GM18907 (cell line): ENCODE measurements at regions not wholly inside any gene's neighbourhood (a gene's known extent, or its start where the extent isn't known, plus 50 kb on each side); places are given as distances from the start of the nearest gene placed in this dataset.

ENCODE experiments used
- ATAC-seq: cut with Tn5 transposase; IDR thresholded peaks from one replicate; pipeline ENCODE4 v1.9.1; 2021; ENCODE audit warnings: mild to moderate bottlenecking, moderate library complexity; ENCODE audit not compliant: unreplicated experiment

DNA sequence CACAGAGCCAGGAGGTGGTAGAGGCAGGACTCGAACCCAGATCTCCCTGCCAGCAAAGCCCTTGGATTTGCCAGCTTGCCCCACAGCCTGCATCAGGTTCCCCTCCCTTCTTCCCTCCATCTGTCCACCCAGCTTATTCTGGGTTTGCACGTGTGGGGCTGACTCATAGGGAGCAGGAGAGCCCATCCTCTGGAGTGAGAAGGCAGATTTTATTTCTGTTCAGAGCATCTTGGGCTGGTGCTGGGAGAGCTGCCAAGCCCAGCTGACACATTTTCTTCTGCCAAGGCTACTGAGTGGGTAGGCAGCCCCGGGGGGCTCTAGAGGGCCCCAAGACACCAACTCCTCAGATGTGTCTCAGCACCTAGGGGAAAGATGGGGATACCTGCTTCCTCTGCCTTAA lies 106.3 kb upstream of the CRHR1 start:
- ATAC-seq = no peak

DNA sequence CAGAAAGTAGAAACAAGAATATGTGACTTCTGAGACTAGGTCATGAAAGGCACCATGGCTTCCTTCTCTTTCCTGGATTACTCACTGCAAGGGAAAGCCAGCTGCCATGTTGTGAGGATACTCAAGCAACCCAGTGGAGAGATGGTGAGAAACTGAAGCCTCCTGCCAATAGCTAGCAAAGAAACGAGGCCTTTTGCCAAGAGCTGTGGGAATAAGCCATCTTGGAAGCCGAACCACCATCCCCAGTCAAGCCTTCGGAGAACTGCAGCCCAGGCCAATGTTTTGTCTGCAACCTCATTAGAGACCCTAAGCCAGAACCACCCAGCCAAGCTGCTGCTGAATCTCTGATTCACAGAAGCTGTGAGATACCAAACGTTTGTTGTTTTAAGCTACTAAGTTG lies 104.7 kb upstream of the CRHR1 start:
- no peak for ATAC-seq

DNA sequence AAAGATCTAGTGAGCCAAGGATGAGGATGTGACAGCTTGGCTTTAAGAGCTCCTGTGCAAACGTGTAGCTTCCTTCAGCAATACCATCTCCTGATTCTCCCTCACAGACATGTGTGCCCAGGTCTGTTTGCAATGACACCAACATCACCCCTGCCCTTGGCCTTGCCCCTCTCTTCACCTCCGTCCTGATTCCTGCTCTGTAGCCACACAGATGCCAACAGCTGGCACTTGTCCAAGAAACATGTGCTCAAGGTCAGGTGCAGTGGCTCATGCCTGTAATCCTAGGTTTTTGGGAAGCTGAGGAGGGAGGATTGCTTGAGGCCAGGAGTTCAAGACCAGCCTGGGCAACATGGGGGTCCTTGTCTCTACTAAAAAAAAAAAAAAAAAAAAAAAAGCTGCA lies 103.8 kb upstream of the CRHR1 start:
- ATAC-seq = no peak

DNA sequence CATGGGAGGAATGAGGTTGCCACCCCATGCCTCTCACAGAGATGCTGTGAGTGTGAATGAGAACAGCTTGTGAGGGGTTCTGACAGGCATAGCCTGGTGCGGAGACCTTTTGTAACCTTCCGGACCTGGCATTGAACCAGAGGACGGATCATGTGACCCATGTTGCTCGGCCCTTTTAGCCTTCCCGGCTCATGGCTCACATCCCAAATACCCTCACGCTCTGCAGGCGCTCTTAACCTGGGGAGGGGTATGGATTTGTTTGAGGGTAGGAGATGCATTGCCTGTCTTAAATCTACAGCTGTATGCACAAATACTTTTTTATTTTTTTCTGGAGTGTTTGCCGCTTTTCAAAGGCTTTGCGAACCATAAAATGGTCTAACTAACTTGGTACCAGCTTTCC lies 102.4 kb upstream of the CRHR1 start:
- ATAC-seq = no peak

DNA sequence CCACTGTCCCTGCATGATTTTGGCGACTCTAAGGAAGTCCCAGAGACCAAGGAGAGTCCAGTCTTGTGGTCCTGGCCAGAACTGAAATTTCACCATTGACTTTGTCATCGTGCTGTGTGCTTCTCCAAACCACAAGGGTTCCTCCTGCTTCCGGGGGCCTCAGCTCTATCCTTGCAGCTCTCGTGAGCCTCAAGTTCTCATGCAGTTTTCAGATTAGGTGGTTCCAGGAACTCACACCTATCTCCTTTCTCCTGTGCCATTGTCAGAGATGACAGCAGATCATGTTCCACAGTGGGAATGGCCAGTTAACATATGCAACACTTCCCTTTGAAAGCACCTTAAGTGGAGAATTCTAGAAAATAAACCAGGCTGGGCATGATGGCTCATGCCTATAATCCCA lies 97.9 kb upstream of the CRHR1 start:
- no peak for ATAC-seq

DNA sequence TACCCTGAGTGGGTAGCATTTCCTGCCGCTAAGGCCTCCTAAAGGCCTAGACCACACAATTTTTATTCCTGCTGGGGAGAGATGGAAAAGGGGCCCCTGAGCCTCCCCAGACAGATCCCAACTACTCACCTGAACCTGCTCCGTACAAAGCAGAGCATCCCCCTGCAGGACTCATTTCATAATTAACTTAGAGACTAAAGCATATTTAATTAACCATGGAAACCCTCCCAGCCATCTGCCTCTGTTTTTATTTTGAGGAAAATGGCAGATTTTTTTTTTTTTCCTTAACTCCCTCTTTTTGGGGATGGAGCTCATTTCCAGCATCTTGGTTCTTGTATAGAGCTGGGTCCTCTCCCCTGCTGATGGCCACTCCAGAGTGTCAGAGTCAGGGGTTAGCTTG lies 96.5 kb upstream of the CRHR1 start:
- ATAC-seq = no peak

DNA sequence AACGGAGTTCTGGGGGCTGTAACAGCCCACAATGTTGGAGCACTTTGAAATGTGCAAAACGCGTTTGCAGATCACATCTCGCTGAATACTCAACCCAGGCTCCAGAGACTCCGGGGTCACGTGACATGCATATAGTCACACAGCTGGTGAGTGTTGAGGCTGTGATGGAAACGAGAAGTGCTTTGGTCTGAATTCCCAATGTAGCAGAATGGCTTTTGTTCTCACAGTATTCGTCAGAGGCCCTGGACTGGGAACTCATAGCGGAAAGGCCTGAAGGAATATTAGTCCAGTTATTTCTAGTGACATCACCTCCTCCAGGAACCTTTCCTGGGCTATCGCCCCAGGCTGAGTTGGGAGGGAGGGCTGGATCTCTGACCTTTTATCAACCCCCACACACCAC lies 95.8 kb upstream of the CRHR1 start:
- ATAC-seq = no peak

DNA sequence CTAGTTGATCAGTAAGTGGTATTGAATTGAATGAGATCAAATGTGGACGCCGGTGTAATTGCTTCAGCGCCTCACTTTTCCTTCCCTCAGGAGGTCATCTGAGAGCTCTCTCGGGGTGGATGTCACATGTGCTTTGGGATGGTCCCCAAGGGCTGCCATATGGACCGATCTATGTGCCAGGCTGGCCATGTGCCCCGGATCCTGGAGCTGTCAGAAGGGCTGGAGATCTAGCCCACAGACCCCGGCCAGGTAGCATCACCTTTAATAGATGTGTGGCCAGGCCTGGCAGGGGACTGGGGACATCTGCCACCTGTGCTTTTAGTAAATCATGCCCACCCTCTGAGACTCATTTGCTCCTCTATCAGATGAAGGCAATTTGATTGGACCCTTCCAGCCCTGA lies 95.3 kb upstream of the CRHR1 start:
- no peak for ATAC-seq

DNA sequence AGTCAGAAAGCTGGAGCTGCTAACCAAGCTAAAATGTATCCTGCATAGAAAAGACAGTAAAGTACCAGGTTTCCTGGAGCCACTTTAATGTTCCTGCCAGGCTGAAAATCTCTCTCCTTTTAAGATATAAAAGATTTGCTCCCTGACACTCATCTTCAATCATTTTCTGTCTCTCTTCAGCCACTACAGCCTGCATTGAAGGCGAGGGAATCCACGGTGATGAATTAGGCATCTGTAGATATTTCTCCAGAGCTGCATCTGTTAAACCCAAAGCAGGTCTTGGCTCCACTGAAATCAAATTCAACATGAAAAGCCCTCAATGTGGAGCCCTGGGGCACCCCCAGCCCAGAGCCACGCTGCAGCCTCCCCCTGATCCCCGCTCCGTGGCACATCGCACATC lies 94.7 kb upstream of the CRHR1 start:
- no peak for ATAC-seq

DNA sequence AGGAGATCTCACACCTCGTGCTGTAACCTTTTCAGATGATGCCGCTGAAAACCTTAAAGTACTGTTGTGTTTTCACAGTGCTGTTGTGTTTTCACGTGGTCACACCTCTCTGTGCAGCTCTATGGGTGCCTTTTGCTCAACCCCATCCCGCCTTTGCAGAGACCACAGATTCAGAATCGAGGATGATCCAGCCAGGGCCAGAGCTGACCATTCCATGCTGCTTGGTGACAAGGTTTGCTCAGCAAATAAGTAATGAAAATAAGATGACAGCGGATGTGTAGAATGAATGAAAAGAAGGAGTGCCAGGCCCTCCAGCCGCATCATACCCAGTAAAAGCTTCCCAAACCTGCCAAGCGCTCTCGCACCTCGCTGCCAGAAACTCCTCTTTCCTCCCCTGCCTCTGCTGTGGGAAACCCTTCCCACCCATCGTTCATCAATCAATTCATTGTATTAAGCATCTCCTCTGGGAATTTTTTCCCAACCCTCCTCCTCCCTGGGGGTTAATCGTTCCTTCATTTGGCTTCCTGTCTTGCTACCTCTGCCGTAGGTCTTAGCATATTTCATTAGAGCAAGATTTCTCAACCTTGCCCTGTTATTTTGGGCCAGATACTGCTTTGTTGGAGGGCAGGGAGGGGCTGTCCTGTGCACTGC lies 93.4 kb upstream of the CRHR1 start:
- no peak for ATAC-seq

DNA sequence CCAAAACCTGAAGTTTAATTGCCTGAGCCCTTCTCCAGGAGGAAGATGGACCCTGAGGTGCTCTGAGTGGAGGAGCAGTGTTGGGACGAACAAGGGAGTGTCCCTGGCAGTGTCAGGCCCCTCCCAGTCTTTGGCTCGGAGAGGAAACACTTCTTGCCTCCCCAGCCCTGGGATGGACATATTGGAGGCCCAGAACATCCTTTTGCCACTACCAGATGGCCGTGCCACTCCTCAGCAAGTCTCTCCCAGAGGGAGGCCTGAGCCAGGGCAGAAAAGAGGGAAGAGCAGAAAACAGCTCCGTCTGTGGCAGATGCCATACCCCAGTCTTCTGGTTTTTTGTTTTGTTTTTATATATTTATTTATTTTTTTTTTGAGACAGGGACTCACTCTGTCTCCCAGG lies 91.5 kb upstream of the CRHR1 start:
- no peak for ATAC-seq

DNA sequence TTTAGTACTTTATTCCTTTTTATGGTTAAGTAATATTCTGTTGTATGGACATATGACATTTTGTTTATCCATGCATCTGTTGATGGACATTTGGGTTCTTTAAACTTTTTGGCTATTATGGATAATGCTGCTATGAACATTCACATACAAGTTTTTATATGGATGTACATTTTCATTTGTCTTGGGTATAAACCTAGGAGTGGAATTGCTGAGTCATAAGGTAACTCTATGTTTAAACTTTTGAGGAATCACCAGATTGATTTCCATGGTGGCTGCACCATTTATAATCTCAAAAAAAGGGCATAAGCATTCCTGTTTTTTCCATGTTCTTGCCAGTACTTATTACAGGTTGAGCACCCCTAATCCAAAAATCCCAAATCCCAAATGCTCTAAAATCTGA lies 90.3 kb upstream of the CRHR1 start:
- ATAC-seq = no peak

DNA sequence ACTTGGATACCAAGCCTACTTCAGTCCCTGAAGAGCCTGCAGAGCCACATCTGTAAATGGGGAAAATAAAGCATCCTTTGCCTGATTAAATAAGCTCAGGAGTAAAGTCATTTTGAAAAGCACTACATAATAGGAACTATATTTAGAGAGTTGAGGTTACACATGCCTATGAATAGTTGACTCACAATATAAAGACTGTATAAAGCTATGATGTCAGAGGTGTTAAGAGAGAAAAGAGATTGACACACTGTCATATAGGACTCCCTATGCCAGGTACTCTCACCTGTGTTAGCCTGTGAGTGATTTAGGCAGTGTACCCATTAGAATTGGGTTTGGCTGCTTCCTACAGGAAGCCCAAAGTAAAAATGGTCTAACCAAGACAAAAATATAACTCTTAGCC lies 87.7 kb upstream of the CRHR1 start:
- no peak for ATAC-seq

DNA sequence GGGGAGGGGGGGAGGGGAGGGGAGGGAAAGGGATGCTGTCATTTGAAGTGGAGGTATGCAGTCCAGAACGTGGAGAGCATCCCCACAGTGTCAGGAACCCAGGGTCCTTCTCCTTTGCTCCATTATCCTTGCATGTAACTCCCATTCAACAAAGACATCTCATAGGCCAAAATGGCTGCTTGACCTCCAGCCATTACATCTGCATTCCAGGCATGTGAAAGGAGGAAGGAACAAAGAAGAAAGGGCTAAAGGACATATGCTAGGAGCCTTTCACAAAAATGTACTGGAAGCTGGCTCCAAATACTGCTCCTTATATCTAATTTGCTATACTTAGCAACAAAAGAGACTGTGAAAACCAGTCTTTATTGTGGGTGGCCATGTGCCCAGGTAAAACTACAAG lies 87.0 kb upstream of the CRHR1 start:
- no peak for ATAC-seq

DNA sequence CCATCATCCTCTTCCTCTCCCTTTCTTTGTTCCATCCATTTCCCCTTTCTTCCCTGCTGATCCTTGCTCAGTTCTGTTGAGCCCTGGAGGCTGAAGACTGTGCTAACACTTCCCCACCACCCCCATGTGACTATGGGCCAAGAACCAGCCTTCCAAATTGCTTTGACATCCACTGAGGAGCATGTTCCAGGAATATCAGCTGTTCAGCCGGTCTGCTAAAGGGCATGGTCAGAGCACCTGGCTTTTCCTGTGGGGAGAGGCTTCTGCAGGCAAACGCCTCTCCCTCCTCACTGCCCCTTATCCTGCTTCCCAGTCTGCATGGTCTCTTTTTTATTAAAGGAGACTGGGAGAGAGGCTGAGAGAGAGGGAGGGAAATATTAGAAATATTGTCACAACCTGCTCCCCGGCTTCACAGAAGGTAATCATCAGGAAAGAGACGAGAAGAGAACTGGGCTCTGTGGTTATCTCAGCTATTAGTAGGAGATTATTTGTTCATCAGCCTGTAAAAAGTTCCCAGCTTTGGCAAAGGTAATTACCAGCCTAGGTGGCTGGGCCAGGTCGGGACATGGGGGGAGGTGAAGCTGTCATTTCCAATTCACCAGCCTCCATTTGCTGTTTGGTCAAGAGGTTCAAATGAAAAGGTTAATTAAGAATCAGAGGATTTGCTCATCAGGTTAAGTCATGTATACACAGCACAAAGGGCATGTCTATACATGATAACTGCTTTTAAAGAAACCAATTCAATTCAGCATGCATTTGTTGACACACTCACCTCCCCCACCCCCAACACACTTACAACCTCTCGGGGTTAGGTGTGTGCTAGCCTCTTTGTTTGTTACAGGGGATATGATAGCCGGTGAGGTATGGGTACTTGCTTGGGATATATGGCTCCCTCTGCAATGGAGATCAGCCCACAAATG lies 83.7 kb upstream of the CRHR1 start:
- no peak for ATAC-seq

DNA sequence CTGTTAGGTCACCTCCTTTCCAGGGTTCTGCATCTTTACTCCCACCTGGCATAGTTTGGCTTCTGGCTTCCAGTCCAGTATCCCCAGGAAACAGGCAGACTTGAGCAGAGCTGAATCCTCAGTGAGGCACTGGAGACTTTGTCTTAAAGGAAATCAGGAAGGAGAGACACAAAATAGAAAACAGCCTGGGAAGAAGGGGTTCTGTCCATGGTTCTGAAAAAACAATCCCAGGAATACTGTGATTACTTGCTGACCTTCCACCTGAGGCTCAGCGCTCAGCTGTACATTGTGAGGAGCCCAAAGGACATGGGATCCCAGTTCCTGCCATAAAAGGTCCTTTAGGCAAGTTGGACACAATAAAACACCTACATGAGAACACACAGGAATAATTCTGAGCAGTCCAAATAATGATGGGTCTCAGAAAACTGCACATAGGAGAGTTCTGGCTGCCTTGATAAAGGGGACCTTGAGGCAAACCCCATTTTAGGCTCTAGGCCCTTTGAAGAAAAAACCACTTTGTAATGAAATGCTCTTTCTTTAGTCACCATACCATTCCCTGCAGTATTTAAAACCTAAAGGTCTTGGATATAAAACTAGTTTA lies 81.4 kb upstream of the CRHR1 start:
- ATAC-seq = no peak

DNA sequence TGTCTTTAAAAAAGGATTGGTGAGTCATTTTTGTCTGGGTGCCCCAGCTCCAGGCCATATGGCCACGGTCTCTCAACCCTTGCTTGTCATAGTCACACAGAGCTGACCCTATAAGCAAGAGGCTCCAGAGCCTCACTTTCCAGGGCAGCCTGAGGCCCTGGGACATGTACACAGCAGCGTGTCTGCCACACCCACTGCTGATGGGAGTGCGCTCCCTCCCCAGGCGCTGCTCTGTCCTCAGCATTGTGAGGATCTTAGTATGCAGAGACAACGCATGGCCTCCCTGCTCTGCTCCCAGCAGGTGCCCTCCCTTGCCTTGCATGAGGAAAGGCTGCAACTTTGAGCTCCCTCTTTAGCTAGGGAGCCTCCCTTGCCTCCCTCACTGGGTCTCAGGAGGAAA lies 80.8 kb upstream of the CRHR1 start:
- no peak for ATAC-seq

DNA sequence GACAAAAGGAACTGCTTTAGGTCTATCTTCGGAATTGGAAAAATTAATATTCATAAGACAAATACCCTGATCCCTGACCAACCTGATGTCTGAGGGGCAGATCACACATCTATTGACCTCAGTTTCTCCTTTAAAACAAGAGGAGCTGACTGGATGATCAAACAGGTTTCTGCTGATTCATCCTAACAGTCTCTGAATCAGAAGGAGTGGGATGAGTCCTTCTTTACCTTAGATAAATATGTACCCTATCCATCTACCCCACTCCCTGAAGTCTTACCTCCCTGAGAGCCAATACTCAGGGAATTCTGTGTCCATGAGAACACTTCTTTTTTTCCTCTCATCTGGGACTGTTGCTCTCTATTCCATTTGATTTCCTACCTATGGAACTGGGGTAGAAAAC lies 80.3 kb upstream of the CRHR1 start:
- no peak for ATAC-seq

DNA sequence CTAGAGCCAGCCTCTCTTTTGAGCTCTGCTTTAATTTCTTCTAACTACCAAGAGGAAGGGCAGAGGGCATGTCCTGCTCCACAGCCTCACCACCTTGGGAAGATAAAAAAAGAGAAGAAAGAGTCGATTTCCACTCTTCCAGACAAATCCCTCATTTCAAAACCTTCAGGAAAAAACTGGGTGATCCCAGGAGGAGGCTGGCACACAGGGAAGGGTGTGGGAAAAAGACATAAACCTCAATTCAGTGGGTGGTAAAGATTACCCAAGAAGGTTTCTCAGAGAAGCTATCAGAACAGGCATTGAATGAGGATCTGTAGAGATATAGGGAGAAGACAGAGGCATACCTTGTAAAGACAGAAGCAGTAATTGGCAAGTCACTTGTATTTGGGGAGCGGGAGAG lies 79.9 kb upstream of the CRHR1 start:
- no peak for ATAC-seq

DNA sequence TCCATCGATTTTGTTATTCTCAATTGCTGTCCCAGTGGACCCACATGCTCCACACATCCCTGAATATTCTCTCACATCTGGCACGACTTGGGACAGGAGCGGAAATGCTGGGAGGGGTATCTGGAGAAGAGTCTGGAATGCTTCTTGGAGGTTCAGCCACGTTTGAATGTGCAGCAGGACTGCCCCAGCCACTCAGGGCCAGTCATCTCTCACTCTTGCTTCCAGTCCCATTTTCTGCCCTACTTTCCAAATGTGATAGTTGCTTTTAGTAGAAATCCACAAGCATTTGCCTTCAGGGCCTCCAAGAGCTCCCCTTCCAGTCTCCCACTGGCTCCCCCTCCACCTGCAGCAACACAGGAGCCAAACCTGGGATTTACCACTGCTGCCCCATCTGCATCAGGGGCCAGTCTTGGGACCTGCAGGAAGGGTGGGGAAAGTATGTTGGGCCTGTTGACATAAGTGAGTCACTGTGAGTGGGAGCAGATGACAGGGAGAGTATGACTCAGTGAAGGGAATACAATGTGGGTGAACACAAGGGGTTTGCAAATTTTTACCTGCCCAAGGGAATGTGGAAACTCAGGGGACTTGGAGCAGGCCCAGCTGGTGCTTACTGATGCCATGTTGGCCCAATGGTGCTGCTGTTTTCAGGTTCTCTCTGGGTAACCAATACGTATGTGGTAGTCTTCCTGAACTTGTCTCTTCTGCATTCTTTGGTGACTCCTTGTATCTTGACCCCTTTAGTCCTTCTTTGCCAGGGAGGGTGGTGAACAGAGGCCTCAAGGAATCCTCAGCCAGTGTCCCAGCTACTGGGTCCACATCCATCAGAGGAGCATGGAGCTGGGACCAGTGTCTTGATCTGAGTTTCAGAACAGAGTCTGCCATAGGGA lies 78.8 kb upstream of the CRHR1 start:
- no peak for ATAC-seq

DNA sequence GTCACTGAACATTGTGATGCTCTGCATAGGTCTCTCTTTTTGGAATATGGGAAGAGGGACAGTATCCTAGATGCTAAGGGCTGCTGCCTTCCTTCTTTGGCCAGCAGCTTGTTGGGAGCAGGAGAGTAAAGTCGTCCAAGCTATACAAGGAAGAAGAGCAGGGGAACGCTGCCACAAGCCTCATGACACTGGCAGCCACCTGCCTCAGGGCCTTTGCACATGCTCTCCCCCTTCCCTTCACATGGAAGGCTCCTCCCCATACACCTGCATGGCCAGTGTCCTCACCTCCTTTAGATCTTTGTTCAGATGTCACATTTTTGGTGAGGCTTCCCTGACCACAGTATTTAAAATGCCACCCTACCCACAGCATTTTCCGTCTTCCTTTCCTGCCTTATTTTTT lies 78.1 kb upstream of the CRHR1 start:
- no peak for ATAC-seq
